WERI-Rb-1 (cell line): ENCODE measurements at regions not wholly inside any gene's neighbourhood (a gene's known extent, or its start where the extent isn't known, plus 50 kb on each side); places are given as distances from the start of the nearest gene placed in this dataset.

ENCODE experiments used
- DNase-seq: peaks from one replicate; pipeline ENCODE4 v3.0.0-alpha.2; 2020
- H3K27ac ChIP-seq: fragments of 250-450 bp; sonication (Bioruptor Pico); 2 replicates; pipeline ENCODE4 v1.5.1; 2020; ENCODE audit warnings: mild to moderate bottlenecking, moderate library complexity
- H3K27me3 ChIP-seq: fragments of 250-450 bp; sonication (Bioruptor Pico); 2 replicates; pipeline ENCODE4 v1.5.1; 2021; ENCODE audit warnings: mild to moderate bottlenecking, low read depth, moderate library complexity; ENCODE audit not compliant: insufficient read depth, severe bottlenecking
- H3K36me3 ChIP-seq: fragments of 250-450 bp; sonication (Bioruptor Pico); 2 replicates; pipeline ENCODE4 v1.5.1; 2020; ENCODE audit warnings: mild to moderate bottlenecking, moderate library complexity
- H3K4me3 ChIP-seq: 2 replicates; pipeline ENCODE4 v1.5.1; 2011; ENCODE audit warnings: low read depth, mild to moderate bottlenecking, control low read depth, low read length
- H3K9me3 ChIP-seq: fragments of 250-450 bp; sonication (Bioruptor Pico); 2 replicates; pipeline ENCODE4 v1.5.1; 2021; ENCODE audit warnings: mild to moderate bottlenecking, moderate library complexity; ENCODE audit not compliant: severe bottlenecking
- TF ChIP-seq, protein P1 (sequence below): IDR thresholded peaks from 2 replicates; pipeline ENCODE4 v1.5.1; 2011; ENCODE audit warnings: low read depth, mild to moderate bottlenecking, control low read depth, inconsistent platforms, low read length

DNA sequence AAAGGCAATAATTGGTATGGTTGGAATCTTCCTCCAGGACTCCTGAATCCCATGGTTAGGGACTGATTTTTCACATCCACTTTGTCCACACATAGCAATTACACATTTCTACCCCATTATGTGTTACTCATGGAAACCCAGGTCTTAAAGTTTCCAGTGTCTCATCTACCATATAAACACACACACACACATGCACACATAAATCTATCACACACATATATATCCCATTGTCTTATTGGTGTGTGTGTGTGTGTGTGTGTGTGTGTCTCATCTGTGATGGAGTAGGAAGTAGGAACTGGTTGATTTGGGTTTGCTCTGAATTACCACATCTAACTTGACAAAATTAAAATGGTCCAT is 525.4 kb downstream of the FUT8 start:
- H3K4me3 ChIP-seq, result no peak overlapping the region
- TF ChIP-seq, protein P1, sequence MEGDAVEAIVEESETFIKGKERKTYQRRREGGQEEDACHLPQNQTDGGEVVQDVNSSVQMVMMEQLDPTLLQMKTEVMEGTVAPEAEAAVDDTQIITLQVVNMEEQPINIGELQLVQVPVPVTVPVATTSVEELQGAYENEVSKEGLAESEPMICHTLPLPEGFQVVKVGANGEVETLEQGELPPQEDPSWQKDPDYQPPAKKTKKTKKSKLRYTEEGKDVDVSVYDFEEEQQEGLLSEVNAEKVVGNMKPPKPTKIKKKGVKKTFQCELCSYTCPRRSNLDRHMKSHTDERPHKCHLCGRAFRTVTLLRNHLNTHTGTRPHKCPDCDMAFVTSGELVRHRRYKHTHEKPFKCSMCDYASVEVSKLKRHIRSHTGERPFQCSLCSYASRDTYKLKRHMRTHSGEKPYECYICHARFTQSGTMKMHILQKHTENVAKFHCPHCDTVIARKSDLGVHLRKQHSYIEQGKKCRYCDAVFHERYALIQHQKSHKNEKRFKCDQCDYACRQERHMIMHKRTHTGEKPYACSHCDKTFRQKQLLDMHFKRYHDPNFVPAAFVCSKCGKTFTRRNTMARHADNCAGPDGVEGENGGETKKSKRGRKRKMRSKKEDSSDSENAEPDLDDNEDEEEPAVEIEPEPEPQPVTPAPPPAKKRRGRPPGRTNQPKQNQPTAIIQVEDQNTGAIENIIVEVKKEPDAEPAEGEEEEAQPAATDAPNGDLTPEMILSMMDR, result no peak
- H3K27me3 ChIP-seq, result no peaks in the 10 kb centered on the region
- H3K27ac ChIP-seq, result no peak overlapping the region
- no peak for DNase-seq
- H3K9me3 ChIP-seq, result no peaks in the 10 kb centered on the region
- H3K36me3 ChIP-seq, result no peaks in the 10 kb centered on the region

DNA sequence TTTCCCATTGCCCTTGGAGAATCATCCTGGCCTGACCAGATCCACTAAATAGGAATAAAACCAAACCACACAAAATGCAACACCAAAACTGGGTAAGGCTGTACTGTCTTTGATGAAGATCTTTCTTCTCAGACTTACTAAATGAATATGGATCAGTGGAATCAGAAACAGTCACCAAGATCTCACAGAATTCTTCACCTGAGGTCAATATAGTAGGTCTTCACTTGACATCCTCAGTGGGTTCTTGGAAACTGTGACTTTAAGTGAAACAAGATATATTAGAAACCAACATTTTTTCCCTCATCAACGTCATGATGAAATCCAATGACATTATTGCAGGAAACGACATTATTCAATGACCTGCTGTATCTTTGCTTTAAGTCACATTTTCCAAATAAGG is 526.2 kb downstream of the FUT8 start:
- TF ChIP-seq, protein P1, result no peak
- H3K9me3 ChIP-seq, result no peaks in the 10 kb centered on the region
- H3K4me3 ChIP-seq, result no peak overlapping the region
- H3K27me3 ChIP-seq, result no peaks in the 10 kb centered on the region
- no peaks in the 10 kb centered on the region for H3K36me3 ChIP-seq
- no peak for DNase-seq
- H3K27ac ChIP-seq, result no peak overlapping the region

DNA sequence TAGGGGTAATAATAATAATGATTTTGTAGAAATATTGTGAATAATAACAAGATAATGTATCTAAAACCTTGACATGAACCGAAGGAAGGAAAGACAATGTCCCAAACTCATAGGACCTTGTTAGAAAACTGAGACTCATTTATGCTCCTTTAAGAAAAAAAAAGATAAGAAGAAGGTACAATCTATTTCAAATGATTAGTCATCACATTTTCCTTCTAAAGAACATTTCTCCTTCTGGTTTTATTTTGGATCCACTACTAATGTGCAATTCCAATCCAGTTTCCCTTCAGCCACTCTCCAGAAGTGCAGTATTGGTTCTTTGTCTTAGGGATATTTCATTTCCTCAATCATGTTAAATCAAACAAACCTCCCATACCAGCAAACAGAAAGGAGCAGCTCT is 526.7 kb downstream of the FUT8 start:
- Histone ChIP-seq H3K4me3 (no peak overlapping the region), H3K27me3 (no peaks in the 10 kb centered on the region), H3K9me3 (no peaks in the 10 kb centered on the region), H3K36me3 (no peaks in the 10 kb centered on the region), H3K27ac (no peak overlapping the region)
- TF ChIP-seq, protein P1, result no peak
- no peak for DNase-seq

DNA sequence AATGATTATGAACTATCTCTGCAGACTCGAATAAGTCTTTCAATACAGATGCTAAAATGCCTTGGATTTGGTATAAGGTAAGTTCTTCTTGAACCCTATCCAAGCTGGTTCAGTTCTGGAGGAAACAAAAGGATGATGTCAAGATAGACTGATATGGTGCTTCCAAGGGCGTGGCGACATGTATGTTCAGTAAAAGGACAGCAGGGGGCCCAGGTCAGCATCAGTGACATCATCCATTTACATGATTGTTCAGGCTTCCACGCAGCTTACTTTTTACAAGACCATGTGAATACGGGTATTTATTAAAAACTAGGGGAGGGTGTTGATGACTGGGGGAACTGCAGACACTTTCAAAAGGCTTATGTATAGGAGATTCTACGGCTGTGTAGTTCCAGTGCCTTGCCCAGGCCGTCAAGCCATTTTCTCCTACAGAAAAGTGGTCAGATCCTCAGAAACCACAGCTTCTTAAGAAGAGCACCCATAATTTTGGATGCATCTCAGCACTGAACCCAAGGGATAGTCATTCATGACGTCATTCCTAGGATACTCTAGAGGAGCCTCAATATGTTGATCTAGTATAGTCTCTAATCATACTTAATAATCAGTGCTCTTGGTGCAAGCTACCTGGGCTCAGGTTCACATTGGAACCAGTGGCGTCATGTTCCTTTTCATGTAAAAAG is 527.7 kb downstream of the FUT8 start:
- no peak overlapping the region for H3K27ac ChIP-seq
- H3K27me3 ChIP-seq, result no peaks in the 10 kb centered on the region
- H3K4me3 ChIP-seq, result no peak overlapping the region
- TF ChIP-seq, protein P1, result peak; percentile 52
- DNase-seq, result peak; percentile 57
- no peaks in the 10 kb centered on the region for H3K36me3 ChIP-seq
- H3K9me3 ChIP-seq, result no peaks in the 10 kb centered on the region

DNA sequence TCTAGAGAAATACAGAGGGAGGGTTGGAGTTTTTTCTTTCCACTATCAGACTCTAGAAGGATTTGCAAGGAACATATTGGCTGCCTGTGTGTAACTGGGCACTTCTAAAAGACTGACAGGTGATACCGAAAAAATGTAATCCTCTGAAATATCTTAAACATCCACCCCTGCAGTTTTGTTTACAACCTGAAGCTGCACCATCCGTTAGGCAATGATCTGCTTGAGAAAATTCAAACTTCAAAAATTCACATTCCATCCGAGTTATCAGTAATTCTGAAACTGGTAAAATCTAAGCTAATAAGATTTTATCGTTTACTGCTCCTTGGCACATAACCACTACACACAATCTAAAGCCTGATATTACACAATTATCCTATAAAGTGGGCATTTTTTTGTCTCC is 528.6 kb downstream of the FUT8 start:
- Histone ChIP-seq H3K9me3 (no peaks in the 10 kb centered on the region), H3K36me3 (no peaks in the 10 kb centered on the region)

More for the DNA sequence above, 528.6 kb downstream of the FUT8 start:
- Histone ChIP-seq H3K4me3 (no peak overlapping the region), H3K27me3 (no peaks in the 10 kb centered on the region), H3K27ac (no peak overlapping the region)
- no peak for DNase-seq
- TF ChIP-seq, protein P1, result no peak
